Osteoblast (primary cell): ENCODE measurements at regions not wholly inside any gene's neighbourhood (a gene's known extent, or its start where the extent isn't known, plus 50 kb on each side); places are given as distances from the start of the nearest gene placed in this dataset.

Experiments
- DNase-seq: peaks from one replicate; pipeline ENCODE4 v3.0.0; 2011; ENCODE audit warnings: low spot score, mixed read lengths; ENCODE audit not compliant: insufficient read length; ENCODE audit errors: missing footprints
- H2AFZ ChIP-seq: 2 replicates; pipeline ENCODE4 v1.6.0; 2011; ENCODE audit warnings: mild to moderate bottlenecking, low read length
- H3K27ac ChIP-seq: 2 replicates; pipeline ENCODE4 v1.5.1; 2011; ENCODE audit warnings: mild to moderate bottlenecking, low read depth, low read length, moderate library complexity
- H3K27me3 ChIP-seq: 2 replicates; pipeline ENCODE4 v1.6.0; 2012; ENCODE audit warnings: mild to moderate bottlenecking, control low read depth, inconsistent platforms, low read length, moderate library complexity; ENCODE audit not compliant: insufficient read depth
- H3K36me3 ChIP-seq: 2 replicates; pipeline ENCODE4 v1.5.1; 2011; ENCODE audit warnings: mild to moderate bottlenecking, low read length, control low read depth, moderate library complexity; ENCODE audit not compliant: insufficient read depth
- H3K4me1 ChIP-seq: 2 replicates; pipeline ENCODE4 v1.5.1; 2011; ENCODE audit warnings: mild to moderate bottlenecking, low read length, control low read depth, moderate library complexity; ENCODE audit not compliant: insufficient read depth
- H3K4me2 ChIP-seq: 2 replicates; pipeline ENCODE4 v1.6.0; 2011; ENCODE audit warnings: mild to moderate bottlenecking, low read length; ENCODE audit not compliant: insufficient read depth
- H3K4me3 ChIP-seq: fragments of 200-600 bp; sonication (generic); 3 replicates; pipeline ENCODE4 v1.5.1; 2012; ENCODE audit warnings: mild to moderate bottlenecking, low read length, inconsistent platforms; ENCODE audit not compliant: insufficient read depth
- H3K79me2 ChIP-seq: 2 replicates; pipeline ENCODE4 v1.6.0; 2012; ENCODE audit warnings: mild to moderate bottlenecking, low read length, control low read depth, inconsistent platforms; ENCODE audit not compliant: insufficient read depth
- H3K9me3 ChIP-seq: 2 replicates; pipeline ENCODE4 v1.5.1; 2011; ENCODE audit warnings: low read depth, low read length, control low read depth
- H4K20me1 ChIP-seq: 2 replicates; pipeline ENCODE4 v1.6.0; 2012; ENCODE audit warnings: mild to moderate bottlenecking, low read length, control low read depth; ENCODE audit not compliant: insufficient read depth
- TF ChIP-seq, protein P1 (sequence below): IDR thresholded peaks from 2 replicates; pipeline ENCODE4 v1.5.1; 2011; ENCODE audit warnings: mild to moderate bottlenecking, low read depth, low read length, moderate library complexity; ENCODE audit errors: extremely low read depth

DNA sequence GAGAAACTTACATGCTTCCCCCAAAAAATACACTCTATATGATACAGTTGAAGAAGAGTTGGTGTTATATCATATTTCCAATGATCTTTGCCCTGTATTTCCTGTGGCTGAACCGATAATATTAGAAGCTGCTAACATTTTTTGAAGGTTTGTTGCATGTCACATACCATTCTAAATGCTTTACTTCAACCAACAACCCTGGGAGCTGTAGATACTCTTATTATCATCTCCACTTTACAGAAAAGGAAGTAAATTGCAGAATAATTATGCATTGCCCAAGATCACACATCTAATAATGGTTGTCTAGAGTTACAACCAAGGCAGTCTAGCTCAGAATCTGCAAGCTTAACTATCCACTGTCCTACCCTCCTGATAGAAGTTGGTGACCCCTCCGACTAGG, 182.8 kb downstream of the NUAK1 start:
- Histone ChIP-seq H2AFZ (no peak overlapping the region), H4K20me1 (no peaks in the 10 kb centered on the region), H3K4me1 (peaks cover 3% of the 10 kb centered on the region), H3K79me2 (no peaks in the 10 kb centered on the region), H3K9me3 (no peaks in the 10 kb centered on the region), H3K36me3 (no peaks in the 10 kb centered on the region), H3K27me3 (no peaks in the 10 kb centered on the region), H3K27ac (no peak overlapping the region), H3K4me2 (no peak overlapping the region), H3K4me3 (no peak overlapping the region)
- DNase-seq: no peak
- TF ChIP-seq, protein P1, sequence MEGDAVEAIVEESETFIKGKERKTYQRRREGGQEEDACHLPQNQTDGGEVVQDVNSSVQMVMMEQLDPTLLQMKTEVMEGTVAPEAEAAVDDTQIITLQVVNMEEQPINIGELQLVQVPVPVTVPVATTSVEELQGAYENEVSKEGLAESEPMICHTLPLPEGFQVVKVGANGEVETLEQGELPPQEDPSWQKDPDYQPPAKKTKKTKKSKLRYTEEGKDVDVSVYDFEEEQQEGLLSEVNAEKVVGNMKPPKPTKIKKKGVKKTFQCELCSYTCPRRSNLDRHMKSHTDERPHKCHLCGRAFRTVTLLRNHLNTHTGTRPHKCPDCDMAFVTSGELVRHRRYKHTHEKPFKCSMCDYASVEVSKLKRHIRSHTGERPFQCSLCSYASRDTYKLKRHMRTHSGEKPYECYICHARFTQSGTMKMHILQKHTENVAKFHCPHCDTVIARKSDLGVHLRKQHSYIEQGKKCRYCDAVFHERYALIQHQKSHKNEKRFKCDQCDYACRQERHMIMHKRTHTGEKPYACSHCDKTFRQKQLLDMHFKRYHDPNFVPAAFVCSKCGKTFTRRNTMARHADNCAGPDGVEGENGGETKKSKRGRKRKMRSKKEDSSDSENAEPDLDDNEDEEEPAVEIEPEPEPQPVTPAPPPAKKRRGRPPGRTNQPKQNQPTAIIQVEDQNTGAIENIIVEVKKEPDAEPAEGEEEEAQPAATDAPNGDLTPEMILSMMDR: no peak

- TF ChIP-seq, protein P1: no peak
- no peaks in the 10 kb centered on the region for H3K27me3 ChIP-seq
- H3K4me2 ChIP-seq: no peak overlapping the region
- no peaks in the 10 kb centered on the region for H3K36me3 ChIP-seq
- no peak overlapping the region for H3K4me3 ChIP-seq
- peaks cover 4% of the 10 kb centered on the region for H3K4me1 ChIP-seq
- H4K20me1 ChIP-seq: no peaks in the 10 kb centered on the region
- no peaks in the 10 kb centered on the region for H3K79me2 ChIP-seq
- no peaks in the 10 kb centered on the region for H3K9me3 ChIP-seq
- no peak overlapping the region for H2AFZ ChIP-seq
- no peak for DNase-seq
- H3K27ac ChIP-seq: no peak overlapping the region
These were observed 181.9 kb downstream of the NUAK1 start for GRCh38 chr12:105956662-105957457.

- Histone ChIP-seq H3K36me3 (no peaks in the 10 kb centered on the region), H3K79me2 (no peaks in the 10 kb centered on the region), H2AFZ (no peak overlapping the region), H3K27ac (no peak overlapping the region), H3K27me3 (no peaks in the 10 kb centered on the region), H3K9me3 (no peaks in the 10 kb centered on the region), H3K4me1 (peaks cover 4% of the 10 kb centered on the region), H3K4me2 (no peak overlapping the region), H4K20me1 (no peaks in the 10 kb centered on the region), H3K4me3 (no peak overlapping the region)
- no peak for DNase-seq
- TF ChIP-seq, protein P1: no peak
These were observed 178.3 kb downstream of the NUAK1 start for GRCh38 chr12:105960319-105961083.
